ENCODE measurements at regions not wholly inside any gene's neighbourhood (a gene's known extent, or its start where the extent isn't known, plus 50 kb on each side); places are given as distances from the start of the nearest gene placed in this dataset.

DNA sequence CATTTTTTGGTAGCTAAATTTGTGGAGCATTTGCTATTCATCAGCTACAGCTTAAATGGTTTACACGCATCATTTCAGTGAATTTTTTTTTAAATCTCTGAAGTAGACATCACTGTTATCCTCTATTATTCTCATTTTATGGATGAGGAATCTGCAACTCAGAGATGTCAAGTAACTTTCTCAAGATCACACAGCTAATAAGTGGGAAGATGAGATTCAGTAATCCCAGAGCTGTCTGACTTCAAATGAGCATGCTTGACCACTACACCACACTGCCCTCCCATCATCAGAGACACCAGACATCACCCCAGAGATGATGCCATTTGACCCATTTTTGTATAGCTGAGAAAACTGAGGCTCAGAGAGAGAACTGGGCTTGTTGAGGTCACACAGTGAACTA, 116.4 kb downstream of the RRAGC start:
- TF ChIP-seq, protein P1, sequence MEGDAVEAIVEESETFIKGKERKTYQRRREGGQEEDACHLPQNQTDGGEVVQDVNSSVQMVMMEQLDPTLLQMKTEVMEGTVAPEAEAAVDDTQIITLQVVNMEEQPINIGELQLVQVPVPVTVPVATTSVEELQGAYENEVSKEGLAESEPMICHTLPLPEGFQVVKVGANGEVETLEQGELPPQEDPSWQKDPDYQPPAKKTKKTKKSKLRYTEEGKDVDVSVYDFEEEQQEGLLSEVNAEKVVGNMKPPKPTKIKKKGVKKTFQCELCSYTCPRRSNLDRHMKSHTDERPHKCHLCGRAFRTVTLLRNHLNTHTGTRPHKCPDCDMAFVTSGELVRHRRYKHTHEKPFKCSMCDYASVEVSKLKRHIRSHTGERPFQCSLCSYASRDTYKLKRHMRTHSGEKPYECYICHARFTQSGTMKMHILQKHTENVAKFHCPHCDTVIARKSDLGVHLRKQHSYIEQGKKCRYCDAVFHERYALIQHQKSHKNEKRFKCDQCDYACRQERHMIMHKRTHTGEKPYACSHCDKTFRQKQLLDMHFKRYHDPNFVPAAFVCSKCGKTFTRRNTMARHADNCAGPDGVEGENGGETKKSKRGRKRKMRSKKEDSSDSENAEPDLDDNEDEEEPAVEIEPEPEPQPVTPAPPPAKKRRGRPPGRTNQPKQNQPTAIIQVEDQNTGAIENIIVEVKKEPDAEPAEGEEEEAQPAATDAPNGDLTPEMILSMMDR (IDR thresholded peaks at IDR 0.05; ENCODE audit: control insufficient read depth, extremely low read depth, insufficient read depth), result no peak
- no peak for DNase-seq (ENCODE audit: low read depth)
- no peak overlapping the region for H3K4me3 ChIP-seq (ENCODE audit: low read depth, low read length)

- TF ChIP-seq, protein P1 (IDR thresholded peaks at IDR 0.05; ENCODE audit: control insufficient read depth, extremely low read depth, insufficient read depth), result no peak
- DNase-seq (ENCODE audit: low read depth), result no peak
- H3K4me3 ChIP-seq (ENCODE audit: low read depth, low read length), result no peak overlapping the region
Measured at GRCh38 chr1:38741341-38741740, 118.2 kb downstream of the RRAGC start.

DNA sequence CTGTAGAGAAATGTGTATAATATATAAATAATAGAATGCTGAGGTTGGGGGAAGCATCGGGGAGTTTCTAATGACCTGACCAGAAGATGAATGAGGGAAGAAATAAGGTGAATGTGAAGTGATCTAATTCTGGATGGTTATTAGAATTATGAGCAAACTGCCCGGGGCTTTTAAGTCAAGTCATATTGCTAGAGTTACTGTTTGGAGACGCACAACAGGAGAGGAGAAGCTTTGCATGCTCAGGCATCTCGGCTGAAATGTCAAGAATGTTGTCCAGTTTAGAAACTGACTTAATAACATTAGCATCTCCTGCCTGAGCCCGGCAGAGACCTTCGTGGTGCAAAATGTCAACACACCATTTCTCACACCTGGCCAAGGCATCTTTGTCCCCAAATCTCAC, 119.1 kb downstream of the RRAGC start:
- TF ChIP-seq, protein P1 (IDR thresholded peaks at IDR 0.05; ENCODE audit: control insufficient read depth, extremely low read depth, insufficient read depth), result no peak
- no peak overlapping the region for H3K4me3 ChIP-seq (ENCODE audit: low read depth, low read length)
- DNase-seq (ENCODE audit: low read depth), result no peak

DNA sequence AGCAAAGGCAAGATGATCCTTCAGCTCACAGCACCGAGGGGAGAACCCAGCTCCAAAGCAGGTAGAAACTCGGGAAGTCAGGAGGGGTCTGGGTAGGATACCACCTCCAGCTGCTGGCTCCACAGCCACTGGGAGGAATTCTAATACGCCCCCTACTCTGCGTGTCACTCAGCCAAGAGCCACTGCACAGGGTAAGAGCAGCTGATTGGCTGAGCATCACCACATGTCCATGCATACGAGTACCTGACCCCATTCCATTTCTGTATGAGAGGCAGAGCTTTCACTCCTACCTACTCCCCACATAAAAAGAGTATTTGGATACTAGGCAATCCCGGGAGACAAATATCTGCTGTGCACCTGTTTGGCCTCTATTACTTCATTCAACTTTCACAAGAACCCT, 121.4 kb downstream of the RRAGC start:
- no peak for DNase-seq (ENCODE audit: low read depth)
- no peak overlapping the region for H3K4me3 ChIP-seq (ENCODE audit: low read depth, low read length)
- TF ChIP-seq, protein P1 (IDR thresholded peaks at IDR 0.05; ENCODE audit: control insufficient read depth, extremely low read depth, insufficient read depth), result no peak

DNA sequence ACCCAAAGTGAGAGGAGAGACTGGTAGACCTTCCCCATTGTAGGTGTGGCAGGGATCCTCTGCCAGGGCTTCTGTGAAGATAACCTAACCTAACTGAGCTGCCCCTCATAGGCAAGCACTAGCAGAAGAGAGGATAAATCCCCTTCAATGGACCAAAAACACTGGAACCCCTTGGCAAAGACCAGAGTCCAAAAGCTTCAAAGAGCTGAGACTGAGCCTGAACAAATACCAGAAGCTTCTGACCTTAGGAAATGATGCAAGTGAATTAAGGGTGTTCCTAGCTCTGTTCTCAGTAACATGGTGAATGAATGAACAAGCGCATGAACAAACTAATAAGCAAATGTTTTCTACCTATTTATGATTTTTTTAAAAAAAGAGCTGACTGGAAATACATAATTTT, 123.2 kb downstream of the RRAGC start:
- TF ChIP-seq, protein P1 (IDR thresholded peaks at IDR 0.05; ENCODE audit: control insufficient read depth, extremely low read depth, insufficient read depth), result no peak
- no peak overlapping the region for H3K4me3 ChIP-seq (ENCODE audit: low read depth, low read length)
- no peak for DNase-seq (ENCODE audit: low read depth)

GRCh38 chr1:38735651-38736161, 123.9 kb downstream of the RRAGC start:
- TF ChIP-seq, protein P1 (IDR thresholded peaks at IDR 0.05; ENCODE audit: control insufficient read depth, extremely low read depth, insufficient read depth), result no peak
- H3K4me3 ChIP-seq (ENCODE audit: low read depth, low read length), result no peak overlapping the region
- DNase-seq (ENCODE audit: low read depth), result no peak

DNA sequence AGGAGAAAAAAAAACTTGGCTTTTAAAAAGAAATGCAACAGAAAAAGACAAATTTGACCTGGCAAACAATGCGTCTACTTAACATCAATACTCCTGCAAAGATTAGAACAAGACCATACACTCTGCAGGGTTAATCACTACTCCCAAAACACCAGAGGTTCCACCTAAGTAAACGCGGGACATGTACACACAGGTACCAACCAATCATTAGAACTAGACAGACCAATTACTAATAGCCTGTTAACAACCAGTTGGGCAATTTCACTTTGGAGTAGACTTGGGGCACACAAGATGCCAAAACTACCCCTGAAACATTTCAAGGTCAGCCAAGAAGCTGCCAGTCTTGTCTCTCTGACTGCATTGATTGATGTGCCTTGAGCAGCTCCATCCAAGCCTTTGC, 125.8 kb downstream of the RRAGC start:
- H3K4me3 ChIP-seq (ENCODE audit: low read depth, low read length), result no peak overlapping the region
- DNase-seq (ENCODE audit: low read depth), result no peak
- TF ChIP-seq, protein P1 (IDR thresholded peaks at IDR 0.05; ENCODE audit: control insufficient read depth, extremely low read depth, insufficient read depth), result no peak
